GM12874 (cell line): ENCODE measurements at regions not wholly inside any gene's neighbourhood (a gene's known extent, or its start where the extent isn't known, plus 50 kb on each side); places are given as distances from the start of the nearest gene placed in this dataset.

ENCODE experiments used
- TF ChIP-seq, protein P1 (sequence below): IDR thresholded peaks from 2 replicates; pipeline ENCODE4 v1.5.1; 2011; ENCODE audit warnings: low read depth, mild to moderate bottlenecking, control low read depth, low read length, moderate library complexity; ENCODE audit not compliant: insufficient read depth

DNA sequence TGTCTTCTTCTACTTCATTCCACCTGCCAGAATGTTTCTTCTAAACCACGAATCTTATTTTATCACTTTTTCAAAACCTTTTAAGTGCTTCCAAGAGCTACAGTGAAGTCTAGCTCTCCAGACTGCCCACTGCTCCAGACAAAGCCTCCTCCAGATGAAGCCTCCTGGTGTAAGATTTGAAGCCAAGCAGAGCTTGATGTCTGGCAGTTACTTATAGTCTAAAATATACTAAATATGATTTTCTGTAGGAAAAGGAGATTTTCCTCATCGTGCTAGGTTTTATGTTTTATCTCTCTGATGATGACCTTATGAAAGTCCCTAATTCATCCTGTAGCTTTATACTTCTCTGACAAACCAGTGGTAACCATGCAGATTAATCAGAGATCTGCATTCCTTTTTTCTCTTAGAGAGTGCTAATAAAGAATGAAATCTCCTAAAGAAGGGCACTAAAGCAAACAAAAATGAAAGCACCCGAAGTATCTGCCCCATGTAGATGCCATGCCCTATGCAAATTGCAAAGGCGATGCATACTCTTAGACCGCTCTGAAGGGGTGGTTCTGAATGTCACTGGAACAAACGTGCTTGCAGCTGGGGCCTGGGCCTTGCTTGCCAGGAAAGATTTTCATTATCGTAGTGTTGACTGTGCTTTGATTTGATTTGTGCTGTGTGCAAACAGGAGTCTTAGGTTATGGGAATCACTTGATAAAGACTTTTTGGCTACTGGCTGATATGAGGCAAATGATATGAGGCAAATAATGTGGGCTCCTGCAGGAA is 314.2 kb downstream of the PID1 start:
- TF ChIP-seq, protein P1, sequence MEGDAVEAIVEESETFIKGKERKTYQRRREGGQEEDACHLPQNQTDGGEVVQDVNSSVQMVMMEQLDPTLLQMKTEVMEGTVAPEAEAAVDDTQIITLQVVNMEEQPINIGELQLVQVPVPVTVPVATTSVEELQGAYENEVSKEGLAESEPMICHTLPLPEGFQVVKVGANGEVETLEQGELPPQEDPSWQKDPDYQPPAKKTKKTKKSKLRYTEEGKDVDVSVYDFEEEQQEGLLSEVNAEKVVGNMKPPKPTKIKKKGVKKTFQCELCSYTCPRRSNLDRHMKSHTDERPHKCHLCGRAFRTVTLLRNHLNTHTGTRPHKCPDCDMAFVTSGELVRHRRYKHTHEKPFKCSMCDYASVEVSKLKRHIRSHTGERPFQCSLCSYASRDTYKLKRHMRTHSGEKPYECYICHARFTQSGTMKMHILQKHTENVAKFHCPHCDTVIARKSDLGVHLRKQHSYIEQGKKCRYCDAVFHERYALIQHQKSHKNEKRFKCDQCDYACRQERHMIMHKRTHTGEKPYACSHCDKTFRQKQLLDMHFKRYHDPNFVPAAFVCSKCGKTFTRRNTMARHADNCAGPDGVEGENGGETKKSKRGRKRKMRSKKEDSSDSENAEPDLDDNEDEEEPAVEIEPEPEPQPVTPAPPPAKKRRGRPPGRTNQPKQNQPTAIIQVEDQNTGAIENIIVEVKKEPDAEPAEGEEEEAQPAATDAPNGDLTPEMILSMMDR = no peak

DNA sequence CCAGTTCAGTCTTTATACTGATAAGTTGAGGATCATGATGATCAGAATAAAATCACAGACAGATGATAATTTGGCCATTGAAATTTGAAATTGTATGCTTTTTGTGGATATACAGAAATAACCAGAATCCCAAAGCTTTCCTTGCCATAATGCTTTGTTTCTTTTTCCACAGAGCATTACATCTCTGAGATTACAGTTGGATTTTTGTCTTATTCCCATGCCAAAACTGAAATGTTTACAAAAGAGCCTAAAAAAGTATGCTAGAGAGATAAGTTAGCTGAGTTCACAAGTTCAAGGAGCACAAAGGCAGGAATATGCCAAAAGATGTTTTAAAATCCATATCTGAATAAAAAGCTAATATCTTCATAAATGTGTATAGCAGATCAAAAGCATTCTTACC is 321.3 kb downstream of the PID1 start:
- TF ChIP-seq, protein P1 = no peak

- TF ChIP-seq, protein P1 = no peak
Observed at GRCh38 chr2:228945710-228946109, 325.4 kb downstream of the PID1 start.

DNA sequence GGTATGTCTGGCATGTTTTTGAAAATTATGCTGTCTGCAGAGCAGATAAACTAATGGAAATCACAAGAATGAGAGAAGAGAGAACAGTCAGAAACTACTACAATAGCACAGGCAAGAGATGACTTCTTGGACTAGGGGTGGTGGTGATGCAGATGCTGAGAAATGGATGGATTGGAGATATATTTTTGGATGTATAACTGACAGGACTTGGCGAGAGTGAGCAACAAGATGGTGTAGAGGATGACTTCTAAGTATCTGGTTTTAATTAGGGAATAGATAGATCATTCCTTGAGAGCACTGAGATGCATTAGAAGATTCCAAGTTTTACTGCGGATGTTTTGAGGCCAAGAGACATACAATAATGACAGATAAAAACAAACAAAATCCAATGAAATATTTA is 328.2 kb downstream of the PID1 start:
- TF ChIP-seq, protein P1 = no peak

DNA sequence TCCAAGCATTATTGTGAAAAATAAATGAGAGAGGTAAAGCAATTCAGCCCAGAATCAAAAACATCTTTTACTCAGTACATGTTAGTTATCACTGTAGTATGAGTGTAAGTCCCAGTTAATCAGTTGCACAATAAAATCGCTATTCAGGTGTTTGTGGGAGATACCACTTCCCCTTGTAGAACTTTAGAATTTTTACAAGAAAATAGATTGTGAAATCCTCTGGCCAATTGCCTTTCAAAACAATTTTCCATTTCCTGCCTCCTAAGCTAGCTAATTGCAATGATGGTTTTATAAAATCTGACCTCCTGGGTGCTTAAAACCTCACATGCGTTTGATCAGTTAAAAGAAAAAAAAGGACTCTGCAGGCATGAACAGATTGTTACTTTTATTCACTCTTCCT is 332.5 kb downstream of the PID1 start:
- TF ChIP-seq, protein P1 = no peak

GRCh38 chr2:228927028-228928010 is 343.8 kb downstream of the PID1 start:
- TF ChIP-seq, protein P1 = no peak

- TF ChIP-seq, protein P1 = no peak
Observed at GRCh38 chr2:228919808-228920207, 351.3 kb downstream of the PID1 start.
